Hematopoietic multipotent progenitor cell treated with erythropoietin and hydrocortisone succinate and interleukin-3 and kit ligand, for 6 days (in vitro differentiated cells): ENCODE measurements at regions not wholly inside any gene's neighbourhood (a gene's known extent, or its start where the extent isn't known, plus 50 kb on each side); places are given as distances from the start of the nearest gene placed in this dataset.
"Not testable (repeated sequence)": the region's sequence is repeated elsewhere in the genome, so short reads cannot be mapped to it uniquely, and the experiment has no call there.

ENCODE experiments used
- DNase-seq: peaks from one replicate; pipeline ENCODE4 v3.0.0-alpha.2; 2015

DNA sequence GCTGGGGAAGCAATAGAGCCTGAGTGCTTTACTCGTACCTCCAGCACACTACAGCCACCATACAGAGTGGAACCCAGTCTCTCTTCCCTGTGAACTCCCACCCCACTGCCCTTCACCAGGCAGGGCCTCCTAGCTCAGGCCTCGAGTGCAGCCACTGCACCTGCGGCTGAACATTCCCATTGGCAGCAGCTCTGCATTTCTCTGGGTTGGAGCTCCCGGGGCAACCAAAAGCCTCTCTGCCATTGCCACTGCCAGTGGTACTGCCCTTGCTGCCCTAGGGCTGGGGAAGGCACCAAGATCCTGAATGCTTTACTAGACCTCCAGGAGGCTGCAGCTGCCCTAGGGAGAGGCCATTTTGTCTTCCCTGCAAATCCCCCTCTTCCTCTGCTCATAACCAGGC, 266.8 kb downstream of the TDRD3 start:
- DNase-seq = no peak

DNA sequence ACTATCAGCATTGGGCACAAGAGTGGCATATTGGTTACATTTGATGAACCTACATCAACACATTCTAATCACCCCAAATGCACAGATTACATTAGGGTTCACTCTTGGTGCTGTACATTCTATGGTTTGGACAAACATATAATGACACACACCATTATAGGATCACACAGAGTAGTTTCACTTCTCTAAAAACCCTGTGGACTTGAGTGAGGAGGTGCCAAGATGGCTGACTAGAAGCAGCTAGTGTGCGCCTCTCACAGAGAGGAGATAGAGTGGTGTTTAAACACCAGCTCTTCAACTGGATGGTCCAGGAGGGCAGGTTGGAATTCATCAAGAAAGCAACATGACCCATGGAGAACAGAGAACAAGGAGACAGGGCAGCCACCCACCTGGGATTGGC, 265.6 kb downstream of the TDRD3 start:
- DNase-seq = no peak

DNA sequence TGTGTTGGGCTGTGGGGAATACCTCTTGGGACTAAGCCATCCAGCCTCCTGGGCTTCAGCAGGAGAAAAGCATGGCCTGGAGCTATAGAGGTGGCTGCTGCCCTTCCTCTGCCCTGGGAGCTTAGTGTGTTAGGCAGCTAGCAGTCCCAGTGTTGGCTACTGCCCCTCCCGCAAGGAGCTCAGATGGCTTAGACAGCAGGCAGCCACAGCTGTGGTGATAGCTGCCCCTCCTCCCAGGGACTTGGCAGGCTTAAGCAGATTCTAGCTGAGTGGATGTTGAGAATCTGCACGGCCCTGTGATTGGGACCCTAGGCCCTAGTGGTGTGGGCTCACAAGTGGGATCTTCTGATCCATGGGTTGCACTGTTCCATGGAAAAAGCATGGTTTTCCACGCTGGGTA, 264.5 kb downstream of the TDRD3 start:
- no peak for DNase-seq

DNA sequence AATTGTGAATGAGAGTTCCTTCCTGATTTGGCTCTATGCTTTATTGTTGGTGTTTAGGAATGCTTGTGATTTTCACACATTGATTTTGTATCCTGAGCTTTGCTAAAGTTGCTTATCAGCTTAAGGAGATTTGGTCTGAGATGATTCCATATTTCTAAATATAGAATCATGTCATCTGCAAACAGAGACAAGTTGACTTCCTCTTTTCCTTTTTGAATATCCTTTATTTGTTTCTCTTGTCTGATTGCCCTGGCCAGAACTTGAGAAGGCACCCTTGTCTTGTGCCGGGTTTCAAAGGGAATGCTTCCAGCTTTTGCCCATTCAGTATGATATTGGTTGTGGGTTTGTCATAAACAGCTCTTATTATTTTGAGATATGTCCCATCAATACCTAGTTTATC, 260.6 kb downstream of the TDRD3 start:
- DNase-seq = not testable (repeated sequence)

DNA sequence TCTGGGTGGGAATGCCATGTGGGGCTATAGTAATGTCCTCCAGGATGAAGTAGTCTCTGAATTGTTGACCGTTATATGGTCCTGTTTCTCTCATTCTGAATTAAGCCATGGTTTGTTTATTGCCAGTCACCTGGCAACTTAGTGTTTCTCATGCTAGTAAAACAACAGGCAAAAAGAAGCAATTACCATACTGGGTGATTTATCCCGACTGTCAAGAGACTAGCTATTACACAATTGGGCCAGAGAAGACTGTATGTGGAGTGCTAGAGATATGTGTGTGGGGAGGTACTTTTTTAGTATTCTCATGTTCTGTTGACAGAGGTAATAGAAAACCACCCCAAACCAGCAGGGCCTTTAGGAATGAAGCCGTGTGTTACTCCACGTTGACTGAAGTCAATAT, 258.2 kb downstream of the TDRD3 start:
- no peak for DNase-seq

DNA sequence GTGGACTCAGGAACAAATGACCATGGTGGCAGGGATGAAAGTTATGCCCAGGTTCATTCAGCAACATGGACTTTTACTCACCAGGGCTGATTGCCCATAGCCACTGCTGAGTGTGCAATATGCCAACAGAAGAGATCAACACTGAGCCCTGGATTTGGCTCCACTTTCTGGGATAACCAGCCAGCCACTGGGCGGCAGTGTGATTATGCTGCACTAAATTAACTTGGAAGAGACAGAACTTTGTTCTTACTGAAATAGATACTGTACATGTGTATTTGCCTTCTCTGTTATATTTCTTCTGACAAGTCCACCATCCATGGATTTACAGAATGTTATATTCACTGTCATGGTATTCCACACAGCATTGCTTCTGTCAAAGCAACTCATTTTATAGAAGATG, 257.4 kb downstream of the TDRD3 start:
- DNase-seq = peak; percentile 2

DNA sequence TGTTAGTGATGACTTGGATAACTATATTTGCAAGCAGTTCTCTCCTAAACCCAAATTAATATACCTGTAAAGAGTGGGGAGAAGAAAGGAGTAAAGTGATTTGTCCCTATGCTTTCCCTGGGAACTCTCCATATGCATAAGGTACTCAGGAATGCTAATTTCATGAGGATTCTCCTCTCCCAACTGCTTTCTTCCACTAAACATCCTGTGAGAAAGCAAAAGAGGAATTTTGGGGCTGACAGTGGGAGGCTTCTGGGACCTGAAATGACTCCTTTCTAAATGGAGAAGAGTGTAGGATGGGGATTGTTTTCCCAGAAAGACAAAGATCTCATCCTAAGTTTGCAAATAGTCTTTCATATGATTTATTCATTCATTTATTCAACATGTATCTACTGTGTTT, 250.5 kb downstream of the TDRD3 start:
- no peak for DNase-seq

DNA sequence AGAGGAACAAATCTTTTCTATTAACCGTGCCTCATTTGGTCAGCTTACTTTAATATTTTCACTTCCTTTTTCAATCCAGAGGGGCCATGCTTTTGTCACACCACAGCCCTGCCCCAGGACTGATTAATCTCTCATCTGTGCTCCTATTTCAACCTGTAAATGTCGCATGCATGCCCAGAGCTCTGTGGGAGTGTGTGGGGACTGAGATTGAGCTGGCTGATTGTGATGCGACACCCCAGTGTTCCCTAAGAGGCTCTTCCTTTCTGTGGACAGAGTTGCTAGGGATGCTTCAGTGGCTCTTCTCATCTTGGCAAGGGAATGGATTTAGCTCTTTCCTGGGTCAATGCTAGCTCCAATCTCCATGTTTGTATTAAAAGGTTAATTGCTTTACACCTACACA, 249.6 kb downstream of the TDRD3 start:
- no peak for DNase-seq

DNA sequence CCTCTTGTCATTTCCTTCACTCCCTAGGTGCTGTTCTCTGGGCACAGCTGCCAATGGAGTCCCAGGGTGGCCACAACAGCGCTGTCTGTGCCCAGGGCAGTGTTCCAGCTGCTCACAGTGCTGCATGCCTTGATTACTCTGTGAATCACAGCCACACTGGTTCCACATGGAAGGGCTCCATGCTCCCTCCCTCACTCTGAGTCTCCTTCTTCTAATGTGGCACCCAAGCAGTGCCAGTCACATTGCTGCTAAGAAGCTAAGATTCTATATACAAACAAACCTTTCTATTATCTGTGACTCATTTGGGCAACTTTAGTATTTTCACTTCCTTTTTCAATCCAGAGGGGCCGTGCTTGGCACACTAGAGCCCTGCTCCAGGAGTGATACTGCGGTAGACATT, 248.7 kb downstream of the TDRD3 start:
- no peak for DNase-seq

DNA sequence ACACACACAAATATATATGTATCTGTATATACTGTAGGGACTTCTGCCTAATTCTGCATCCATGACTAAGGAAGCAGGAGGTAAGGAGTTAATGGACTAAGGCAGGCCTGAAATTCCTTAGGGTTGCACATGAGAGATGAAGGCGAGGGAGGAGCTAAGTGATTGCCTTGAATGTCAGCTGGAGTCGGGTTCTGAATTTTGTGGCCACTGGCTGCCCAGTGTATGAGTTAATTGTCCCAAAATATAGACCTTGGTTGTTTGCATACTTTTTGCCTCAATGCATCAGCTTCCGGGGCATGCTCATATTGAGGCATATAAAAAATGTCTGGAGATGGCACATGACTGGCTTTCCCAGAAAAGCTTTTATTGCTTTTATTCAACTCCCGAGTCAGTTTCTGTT, 245.5 kb downstream of the TDRD3 start:
- DNase-seq = no peak

DNA sequence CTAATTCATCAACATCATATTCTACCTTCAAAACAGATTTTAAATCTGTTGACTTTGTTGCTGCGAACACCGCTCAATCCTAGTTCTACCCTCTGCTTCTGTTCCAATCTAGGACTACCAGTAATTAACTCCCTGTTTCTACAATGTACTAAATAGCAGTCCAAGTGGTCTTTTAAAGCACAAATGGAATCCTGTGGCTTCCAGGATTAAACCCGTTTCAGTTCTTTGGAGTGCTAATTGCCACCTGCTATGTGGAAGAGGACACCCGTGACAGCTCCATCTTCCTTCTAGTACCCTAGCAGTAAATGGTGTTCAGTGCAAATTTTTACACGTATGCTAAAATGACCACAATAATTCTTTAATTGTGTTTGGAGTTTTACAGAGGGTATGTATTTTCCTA, 232.1 kb downstream of the TDRD3 start:
- no peak for DNase-seq

DNA sequence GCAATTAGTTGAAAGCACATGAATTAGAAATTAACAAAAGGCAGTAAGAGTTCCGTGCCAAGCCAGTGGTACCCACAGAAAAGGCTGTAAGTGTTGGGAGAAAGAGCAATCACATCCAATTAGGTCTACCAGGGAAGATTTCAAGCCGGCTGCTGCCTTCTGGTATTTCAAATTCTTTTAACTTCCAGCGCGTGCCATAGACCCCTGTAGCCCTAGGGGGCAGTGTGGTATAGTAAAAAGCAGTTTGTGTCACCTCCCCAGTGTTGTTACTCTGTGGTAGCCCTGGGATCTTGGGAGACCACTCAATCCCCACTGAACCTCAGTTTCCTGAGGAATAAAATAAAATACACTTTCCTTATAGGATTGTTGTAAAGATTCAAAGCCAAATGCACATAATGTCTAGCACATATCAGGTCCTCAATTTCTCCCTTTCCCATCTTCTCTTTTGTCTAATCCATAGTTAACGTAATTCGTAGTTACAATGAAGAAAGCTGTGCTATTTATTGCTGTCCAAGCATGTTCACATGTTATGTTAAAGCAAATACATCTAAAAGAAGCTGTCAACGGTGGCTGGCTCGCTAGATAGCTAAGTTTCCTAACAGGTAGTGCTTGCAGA, 230.2 kb downstream of the TDRD3 start:
- DNase-seq = peak; percentile 65
